Retinal pigment epithelial cell (primary cell): ENCODE measurements at regions not wholly inside any gene's neighbourhood (a gene's known extent, or its start where the extent isn't known, plus 50 kb on each side); places are given as distances from the start of the nearest gene placed in this dataset.

Experiments used
- DNase-seq: peaks from one replicate; pipeline ENCODE4 v3.0.0-alpha.2; 2010; ENCODE audit warnings: low read depth
- H3K4me3 ChIP-seq: 2 replicates; pipeline ENCODE4 v1.5.1; 2011; ENCODE audit warnings: mild to moderate bottlenecking, low read length, control low read depth, moderate library complexity
- CTCF ChIP-seq: conservative IDR thresholded peaks from 2 replicates; pipeline ENCODE4 v1.5.1; 2011; ENCODE audit warnings: low read depth, low read length, control low read depth, inconsistent platforms

- H3K4me3 ChIP-seq = no peak overlapping the region
- no peak for TF ChIP-seq CTCF
- no peak for DNase-seq
Observed at GRCh38 chr1:58844176-58844575, 60.3 kb upstream of the JUN start.

GRCh38 chr1:58845942-58846341, 62.1 kb upstream of the JUN start:
- TF ChIP-seq CTCF = no peak
- H3K4me3 ChIP-seq = no peak overlapping the region
- no peak for DNase-seq

GRCh38 chr1:58848818-58849411, 65.1 kb upstream of the JUN start:
- no peak overlapping the region for H3K4me3 ChIP-seq

GRCh38 chr1:58849551-58849950, 65.7 kb upstream of the JUN start:
- TF ChIP-seq CTCF = no peak
- DNase-seq = no peak
- H3K4me3 ChIP-seq = no peak overlapping the region

More at GRCh38 chr1:58848818-58849411, 65.1 kb upstream of the JUN start:
- peak; percentile 16 for TF ChIP-seq CTCF
- peak; percentile 52 for DNase-seq

GRCh38 chr1:58850636-58851035, 66.8 kb upstream of the JUN start:
- DNase-seq = no peak
- TF ChIP-seq CTCF = no peak

GRCh38 chr1:58852731-58853485, 69.1 kb upstream of the JUN start:
- no peak for DNase-seq
- H3K4me3 ChIP-seq = no peak overlapping the region
- TF ChIP-seq CTCF = no peak

More at GRCh38 chr1:58850636-58851035, 66.8 kb upstream of the JUN start:
- no peak overlapping the region for H3K4me3 ChIP-seq

GRCh38 chr1:58854576-58854975, 70.7 kb upstream of the JUN start:
- no peak for TF ChIP-seq CTCF
- H3K4me3 ChIP-seq = no peak overlapping the region
- DNase-seq = no peak
